CD1c-positive myeloid dendritic cell (primary cell): ENCODE measurements at regions not wholly inside any gene's neighbourhood (a gene's known extent, or its start where the extent isn't known, plus 50 kb on each side); places are given as distances from the start of the nearest gene placed in this dataset.

Experiments used
- DNase-seq: peaks from one replicate; pipeline ENCODE4 v3.0.0-alpha.2; 2016; ENCODE audit errors: extremely low spot score

GRCh38 chr2:236717120-236717519 lies 147.5 kb downstream of the ACKR3 start:
- no peak for DNase-seq

DNA sequence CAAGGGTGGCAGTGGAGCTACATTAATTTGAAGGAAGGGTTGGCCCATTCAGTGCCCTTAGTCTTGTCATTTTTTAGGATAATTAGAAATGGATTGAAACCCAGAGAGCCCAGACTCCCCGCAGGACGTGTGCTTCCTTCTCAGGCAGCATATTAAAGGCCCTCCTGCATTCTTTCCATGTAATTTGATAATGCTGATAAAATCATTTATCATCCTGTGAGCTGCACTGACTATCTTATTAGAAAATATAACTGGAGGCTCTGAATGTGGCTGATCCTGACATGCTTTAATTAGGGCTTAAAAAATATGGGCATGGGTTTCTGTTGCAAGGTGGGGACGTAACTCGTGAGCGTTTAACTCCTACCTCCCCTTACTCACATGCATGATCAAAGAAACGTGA lies 148.1 kb downstream of the ACKR3 start:
- DNase-seq = no peak

DNA sequence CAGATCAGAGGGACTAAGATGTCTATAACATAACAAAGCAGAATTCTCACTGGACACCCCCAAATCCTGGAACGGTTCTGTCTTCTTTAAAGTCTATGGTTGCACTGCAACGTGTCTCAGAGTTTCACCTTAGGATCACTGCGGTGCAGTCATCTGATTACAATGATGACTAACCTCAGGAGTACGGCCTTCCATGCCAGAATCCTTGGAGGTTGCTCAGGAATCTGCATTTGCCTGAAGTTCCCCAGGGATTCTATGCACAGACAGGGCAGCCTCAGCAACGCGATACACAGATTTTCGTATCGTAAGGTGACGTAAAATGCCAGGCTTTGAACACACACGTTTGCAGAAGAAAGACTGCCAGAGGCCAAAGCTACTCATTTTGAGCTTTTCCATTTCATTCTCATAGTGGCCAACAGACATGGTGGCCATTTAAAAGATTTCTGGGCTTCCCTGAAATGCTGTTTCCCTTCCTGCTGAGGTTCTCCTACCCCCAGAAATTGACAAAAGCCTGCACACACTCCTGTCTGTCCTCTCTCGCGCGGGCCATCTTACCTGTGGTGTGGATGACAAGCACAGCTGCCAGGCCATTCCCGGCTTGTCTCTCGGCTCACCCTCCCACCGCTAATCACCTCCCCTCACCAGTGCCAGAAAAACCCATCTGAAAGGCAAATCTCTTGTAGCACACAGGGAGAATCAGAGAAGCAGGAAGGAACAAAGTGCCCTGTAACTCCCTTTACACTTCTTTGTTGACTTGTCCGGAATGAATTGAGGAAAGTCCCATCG lies 148.8 kb downstream of the ACKR3 start:
- no peak for DNase-seq

DNA sequence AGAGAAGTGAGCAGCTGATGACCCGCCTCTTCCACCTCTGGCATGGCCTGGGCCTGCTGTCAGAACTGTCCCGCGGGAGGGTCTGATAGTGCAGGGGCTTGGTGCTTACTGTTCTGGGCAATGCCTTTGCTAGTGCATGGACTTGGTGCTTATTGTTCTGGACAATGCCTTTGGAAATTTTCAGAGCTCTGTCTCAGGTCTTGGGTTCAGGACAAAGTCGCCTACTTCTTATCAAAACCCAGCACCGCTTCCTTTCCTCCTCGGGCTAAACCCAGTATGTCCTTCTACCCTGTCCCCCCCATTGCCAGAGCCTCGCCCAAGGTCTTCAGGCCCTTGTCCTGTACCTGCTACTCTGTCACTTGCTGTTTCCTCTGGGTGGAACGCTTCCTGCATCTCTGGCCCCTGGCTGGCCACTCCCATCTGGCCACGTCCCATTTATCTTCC lies 149.6 kb downstream of the ACKR3 start:
- no peak for DNase-seq

DNA sequence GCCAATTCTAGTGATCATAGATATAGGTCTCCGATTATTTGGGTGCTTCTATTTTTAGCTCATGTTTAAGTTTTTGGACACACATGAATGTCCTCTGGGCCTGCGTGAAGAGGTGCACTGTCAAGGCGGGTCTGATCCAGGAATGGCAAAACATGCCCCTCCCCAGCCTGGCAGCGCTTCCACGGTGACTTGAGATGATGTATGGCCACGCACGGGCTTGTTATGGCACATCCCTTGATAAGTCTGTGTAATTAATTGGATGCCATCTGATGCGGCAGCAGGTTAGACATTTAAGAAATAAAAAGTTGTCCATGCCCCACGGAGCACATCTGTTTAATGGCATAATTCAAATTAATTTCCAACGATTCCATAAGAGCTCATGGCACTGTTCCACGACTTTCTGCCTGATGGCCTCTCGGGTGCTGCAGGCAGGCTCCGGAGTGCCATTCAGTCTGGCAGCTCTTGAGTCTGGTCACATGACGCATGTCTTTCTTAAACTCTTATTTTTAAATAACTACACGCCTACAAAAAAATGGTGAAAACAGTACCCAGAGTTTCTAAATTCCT lies 151.4 kb downstream of the ACKR3 start:
- no peak for DNase-seq

DNA sequence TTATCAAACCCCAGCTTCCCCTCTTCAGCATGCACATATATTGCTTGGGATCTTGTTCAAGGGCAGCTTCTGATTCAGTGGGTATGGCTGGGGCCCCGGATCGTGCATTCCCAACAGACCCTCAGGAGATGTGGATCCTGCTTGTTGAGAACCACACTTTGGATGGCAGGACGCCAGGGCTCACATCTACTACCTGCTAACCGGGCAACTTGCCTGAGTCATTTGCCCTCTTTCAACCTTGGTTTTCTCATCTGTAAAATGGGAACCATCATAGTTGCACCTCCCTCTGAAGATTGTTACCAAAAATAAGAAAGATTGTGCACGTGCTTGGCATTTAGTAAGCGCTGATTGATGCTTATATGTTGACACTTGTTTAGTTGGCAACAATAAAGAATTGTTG lies 154.6 kb downstream of the ACKR3 start:
- DNase-seq = no peak

- DNase-seq = no peak
Measured at GRCh38 chr2:236726701-236727450, 157.3 kb downstream of the ACKR3 start.

DNA sequence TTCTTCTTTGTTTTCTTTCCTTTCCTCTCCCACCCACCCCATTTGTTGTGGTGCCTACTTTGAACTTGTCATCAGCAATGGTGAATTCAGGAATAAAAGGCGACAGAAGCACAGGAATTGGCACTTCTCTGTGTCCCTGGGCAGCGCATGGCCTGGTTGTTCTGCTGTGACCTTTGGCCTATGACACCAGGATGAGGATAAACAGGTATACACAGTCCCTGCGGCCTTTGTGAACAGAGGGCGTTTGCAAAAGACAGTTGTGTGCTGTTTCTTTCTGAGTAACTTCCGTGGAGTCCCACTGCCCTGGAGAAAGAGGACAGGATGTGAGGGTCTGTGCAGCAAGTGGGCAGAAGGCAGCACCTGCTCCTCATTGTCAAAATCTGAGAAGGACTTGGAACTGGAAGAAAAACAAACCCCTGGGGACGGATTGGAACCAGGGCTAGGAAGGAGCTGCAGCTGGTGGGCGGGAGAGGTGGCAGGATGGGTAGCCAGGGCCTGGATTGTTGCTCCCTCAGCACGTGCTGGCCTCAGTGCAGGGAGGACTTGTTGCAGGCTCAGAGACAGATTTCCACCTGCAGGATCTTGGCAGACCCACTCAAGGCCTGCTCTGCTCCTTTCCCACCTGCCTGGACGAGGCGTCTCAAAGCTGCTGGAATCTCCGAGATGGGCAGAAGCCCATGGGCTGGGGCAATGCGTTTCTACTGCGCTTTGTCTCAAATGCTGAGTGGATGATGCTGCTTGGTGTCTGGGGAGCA lies 159.5 kb downstream of the ACKR3 start:
- DNase-seq = no peak

DNA sequence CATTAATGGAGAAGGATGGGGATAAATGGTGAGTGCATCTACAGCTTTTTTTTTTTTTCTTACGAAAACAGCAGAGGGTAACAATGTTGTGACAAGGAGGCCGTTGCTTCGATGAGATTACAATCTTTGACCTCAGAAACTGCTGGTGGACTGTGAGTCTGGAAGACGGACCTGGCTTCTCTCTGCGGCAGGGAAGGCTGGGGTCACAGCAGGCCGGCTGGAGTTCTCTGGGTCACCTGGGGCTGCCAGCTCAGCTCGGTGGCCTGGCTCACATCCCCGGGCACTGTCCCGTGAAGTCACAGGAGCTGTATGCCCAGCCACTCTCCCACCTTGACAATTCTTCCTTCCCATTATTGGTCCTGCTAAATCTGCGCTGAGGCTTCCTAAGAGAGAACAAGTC lies 160.8 kb downstream of the ACKR3 start:
- no peak for DNase-seq

DNA sequence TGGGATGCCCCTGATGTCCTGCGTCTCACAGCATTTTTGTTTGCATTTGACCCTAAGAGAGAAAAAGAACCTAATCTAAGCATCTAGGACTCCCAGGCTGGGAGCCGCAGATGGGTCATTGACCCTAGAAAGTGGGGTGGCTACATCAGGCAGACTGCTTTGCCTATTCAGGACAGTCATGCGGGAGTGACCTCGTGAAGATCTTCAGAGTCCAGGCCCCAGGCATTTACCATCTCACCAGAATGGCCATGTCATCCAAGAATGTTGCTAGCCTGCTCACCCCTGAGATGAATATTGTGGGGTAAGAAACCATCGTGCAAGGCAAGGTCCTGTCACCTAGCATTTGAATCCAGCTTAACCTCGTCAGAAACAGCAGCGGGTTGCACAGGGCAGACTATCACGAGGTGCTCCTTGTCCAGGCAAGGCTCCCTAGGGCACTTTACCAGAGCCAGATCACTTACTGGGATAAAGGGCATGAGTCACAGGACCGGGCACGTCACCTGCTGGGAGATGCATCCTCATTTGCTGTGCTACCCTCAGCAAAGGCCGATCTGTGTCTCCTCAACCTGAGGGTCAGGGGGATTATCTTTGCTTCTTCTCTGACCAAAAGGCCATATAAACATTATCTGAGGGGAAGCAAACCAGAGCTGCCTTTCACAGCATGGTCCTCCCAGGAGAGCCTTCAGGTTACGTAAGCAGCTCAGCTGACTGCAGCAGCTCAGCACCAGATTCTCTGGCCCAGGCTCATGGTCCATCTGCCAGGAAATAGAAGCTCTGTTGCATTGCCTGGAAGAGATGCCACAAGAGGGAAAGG lies 162.3 kb downstream of the ACKR3 start:
- no peak for DNase-seq

DNA sequence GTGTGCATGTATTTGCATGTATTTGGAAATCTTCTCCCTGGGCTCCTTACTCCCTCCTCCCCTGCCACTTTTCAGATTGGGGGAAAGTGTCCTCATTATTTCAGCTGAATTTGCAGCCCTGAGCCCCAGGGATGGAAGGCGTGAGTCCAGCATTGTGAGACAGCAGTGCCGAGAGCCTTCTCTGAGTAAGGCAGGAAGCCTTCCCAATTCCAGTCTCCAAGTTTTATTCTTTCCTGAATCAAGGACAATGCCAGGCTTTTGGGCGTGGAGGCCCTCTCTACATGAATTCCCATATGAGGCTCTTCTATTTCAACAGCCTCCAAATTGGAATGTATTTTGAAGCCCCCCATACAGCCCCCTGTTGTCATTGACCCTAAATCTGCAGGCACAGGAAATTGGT lies 163.5 kb downstream of the ACKR3 start:
- no peak for DNase-seq

DNA sequence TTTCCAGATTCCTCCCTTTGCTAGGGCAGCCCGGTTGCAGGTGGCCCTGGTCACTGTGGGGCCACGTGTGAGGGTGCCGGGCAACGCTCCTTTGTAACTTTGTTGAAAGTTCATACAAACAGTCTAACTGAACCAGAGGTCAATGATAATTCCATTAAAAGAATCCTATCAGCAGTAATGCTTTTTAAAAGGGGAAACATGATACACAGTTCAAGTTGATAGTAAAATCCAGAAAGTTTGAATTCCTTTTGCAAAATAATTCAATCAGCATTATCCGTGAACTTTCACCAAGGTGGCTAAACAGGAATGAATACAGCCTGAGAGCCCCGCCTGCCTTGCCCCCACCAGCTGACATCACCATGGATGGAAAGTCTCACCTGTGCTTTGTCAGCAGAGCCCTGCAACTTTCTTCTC lies 166.2 kb downstream of the ACKR3 start:
- DNase-seq = no peak

- no peak for DNase-seq
Measured at GRCh38 chr2:236738030-236738429, 168.4 kb downstream of the ACKR3 start.

- DNase-seq = no peak
Measured at GRCh38 chr2:236738896-236739295, 169.3 kb downstream of the ACKR3 start.

GRCh38 chr2:236739663-236740062 lies 170.0 kb downstream of the ACKR3 start:
- DNase-seq = no peak

GRCh38 chr2:236740506-236740905 lies 170.9 kb downstream of the ACKR3 start:
- no peak for DNase-seq

DNA sequence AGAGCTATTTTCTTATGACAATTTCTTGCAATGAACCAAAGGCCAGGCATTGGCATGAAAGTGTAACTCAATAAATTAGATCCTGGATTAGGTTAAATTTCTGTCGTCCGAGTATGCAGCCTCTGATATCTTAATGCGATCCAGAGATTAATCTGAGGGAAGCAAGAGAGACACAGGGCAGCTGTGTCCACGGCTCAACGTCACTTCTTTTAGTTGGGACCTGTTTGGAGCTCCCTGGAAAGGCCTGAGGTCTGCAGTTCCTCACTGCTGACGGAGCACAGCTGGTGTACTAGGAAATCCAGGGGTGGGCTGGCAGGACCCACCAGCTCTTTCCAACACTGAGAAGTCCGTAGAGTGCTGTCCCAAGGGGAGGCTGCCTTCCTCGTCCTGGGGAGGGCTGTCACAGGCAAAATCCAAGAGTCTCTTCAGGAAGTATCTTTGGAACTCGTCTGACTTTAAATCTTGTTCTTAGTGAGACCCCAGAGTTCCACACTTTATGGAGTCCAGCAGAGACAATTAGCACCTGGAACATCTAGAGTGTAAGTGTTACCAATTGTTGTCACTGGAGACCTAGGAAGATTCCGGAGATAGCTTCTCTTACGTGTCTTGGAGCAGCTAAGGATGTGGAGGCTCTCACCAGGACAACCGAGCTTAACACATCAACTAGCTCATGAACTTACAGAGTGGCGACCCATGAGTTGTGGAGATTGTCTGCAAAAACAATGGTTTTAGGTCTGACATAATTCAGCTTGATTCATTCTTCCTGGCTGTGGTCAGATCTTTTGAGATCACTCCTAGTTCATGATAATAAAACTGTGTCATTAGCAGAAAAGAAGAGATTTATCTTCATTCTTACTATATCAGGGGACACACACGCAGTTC lies 173.7 kb downstream of the ACKR3 start:
- no peak for DNase-seq

- DNase-seq = no peak
Measured at GRCh38 chr2:236743921-236744280, 174.3 kb downstream of the ACKR3 start.

DNA sequence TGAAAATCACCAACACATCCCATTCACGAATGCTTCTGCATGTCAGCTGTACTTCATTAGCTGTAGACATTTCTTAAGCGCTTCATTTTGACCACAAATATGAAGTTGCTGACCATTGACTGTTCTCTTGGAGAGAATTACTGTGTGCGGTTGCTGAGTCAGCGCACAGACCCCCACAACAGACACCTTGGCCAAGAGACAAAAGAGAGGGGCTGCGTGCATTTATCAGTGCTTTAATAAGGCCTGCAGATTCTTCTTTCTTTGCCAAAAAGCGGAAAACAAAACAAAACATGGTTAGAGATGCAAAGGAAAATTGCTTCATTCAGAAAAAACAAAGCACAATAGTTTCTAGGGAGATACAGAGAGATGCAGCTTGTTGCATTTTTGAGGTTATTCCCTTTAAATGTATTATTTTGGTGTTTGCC lies 174.7 kb downstream of the ACKR3 start:
- DNase-seq = no peak

- no peak for DNase-seq
Measured at GRCh38 chr2:236744716-236745115, 175.1 kb downstream of the ACKR3 start.
